Astrocyte (in vitro differentiated cells and primary cell): ENCODE measurements at regions not wholly inside any gene's neighbourhood (a gene's known extent, or its start where the extent isn't known, plus 50 kb on each side); places are given as distances from the start of the nearest gene placed in this dataset.
A peak's percentile ranks its signal among the peaks of the same experiment; 100 is the strongest.

ENCODE experiments used
- DNase-seq: peaks from one replicate; pipeline ENCODE4 v3.0.0-alpha.2; 2010; ENCODE audit warnings: low read depth
- FAIRE-seq: peaks from 2 replicates; lab custom pipeline; 2011; peaks lifted over from hg19 to GRCh38; lab: Jason Lieb, UNC
- H2AFZ ChIP-seq: 2 replicates; pipeline ENCODE4 v1.6.0; 2012; ENCODE audit warnings: low read depth, low read length, inconsistent platforms
- H3K27ac ChIP-seq: 2 replicates; pipeline ENCODE4 v1.5.1; 2011; ENCODE audit warnings: low read depth, low read length, inconsistent platforms
- H3K27me3 ChIP-seq: 2 replicates; pipeline ENCODE4 v1.6.0; 2011; ENCODE audit warnings: low read length, inconsistent platforms; ENCODE audit not compliant: insufficient read depth
- H3K36me3 ChIP-seq: 2 replicates; pipeline ENCODE4 v1.5.1; 2011; ENCODE audit warnings: low read length, inconsistent platforms; ENCODE audit not compliant: insufficient read depth
- H3K4me1 ChIP-seq: 2 replicates; pipeline ENCODE4 v1.5.1; 2011; ENCODE audit warnings: low read length, inconsistent platforms; ENCODE audit not compliant: insufficient read depth
- H3K4me2 ChIP-seq: 2 replicates; pipeline ENCODE4 v1.6.0; 2012; ENCODE audit warnings: low read length, inconsistent platforms
- H3K4me3 ChIP-seq: 2 replicates; pipeline ENCODE4 v1.5.1; 2011; ENCODE audit warnings: low read depth, mild to moderate bottlenecking, low read length, inconsistent platforms; ENCODE audit not compliant: insufficient read depth
- H3K79me2 ChIP-seq: 2 replicates; pipeline ENCODE4 v1.6.0; 2012; ENCODE audit warnings: mild to moderate bottlenecking, low read length, inconsistent platforms; ENCODE audit not compliant: insufficient read depth
- H3K9ac ChIP-seq: 2 replicates; pipeline ENCODE4 v1.6.0; 2012; ENCODE audit warnings: mild to moderate bottlenecking, low read length, inconsistent platforms
- H3K9me3 ChIP-seq: 2 replicates; pipeline ENCODE4 v1.5.1; 2012; ENCODE audit warnings: low read depth, mild to moderate bottlenecking, low read length, inconsistent platforms; ENCODE audit not compliant: insufficient read depth
- H4K20me1 ChIP-seq: 2 replicates; pipeline ENCODE4 v1.6.0; 2012; ENCODE audit warnings: low read length, inconsistent platforms; ENCODE audit not compliant: insufficient read depth
- H3K27ac Mint-ChIP-seq: one replicate; pipeline ENCODE4 v1.8.0; 2021; ENCODE audit warnings: mild to moderate bottlenecking, mixed read lengths; ENCODE audit not compliant: unreplicated experiment
- H3K27me3 Mint-ChIP-seq: one replicate; pipeline ENCODE4 v1.8.0; 2021; ENCODE audit warnings: low read depth, mixed read lengths; ENCODE audit not compliant: unreplicated experiment
- H3K36me3 Mint-ChIP-seq: one replicate; pipeline ENCODE4 v1.8.0; 2021; ENCODE audit warnings: low read depth, mixed read lengths; ENCODE audit not compliant: unreplicated experiment
- H3K4me1 Mint-ChIP-seq: one replicate; pipeline ENCODE4 v1.8.0; 2021; ENCODE audit warnings: low read depth, mixed read lengths; ENCODE audit not compliant: unreplicated experiment
- H3K4me3 Mint-ChIP-seq: one replicate; pipeline ENCODE4 v1.8.0; 2021; ENCODE audit warnings: mild to moderate bottlenecking, moderate library complexity, mixed read lengths; ENCODE audit not compliant: unreplicated experiment
- H3K9me3 Mint-ChIP-seq: one replicate; pipeline ENCODE4 v1.8.0; 2021; ENCODE audit warnings: mild to moderate bottlenecking, mixed read lengths; ENCODE audit not compliant: unreplicated experiment
- EZH2 ChIP-seq: IDR thresholded peaks from 2 replicates; pipeline ENCODE4 v1.6.1; 2012; ENCODE audit warnings: mild to moderate bottlenecking, low read length, inconsistent platforms; ENCODE audit not compliant: insufficient read depth
- TF ChIP-seq, protein P1 (sequence below): IDR thresholded peaks from 2 replicates; pipeline ENCODE4 v1.5.1; 2011; ENCODE audit warnings: low read depth, mild to moderate bottlenecking, inconsistent platforms, low read length, moderate library complexity; ENCODE audit not compliant: insufficient read depth

DNA sequence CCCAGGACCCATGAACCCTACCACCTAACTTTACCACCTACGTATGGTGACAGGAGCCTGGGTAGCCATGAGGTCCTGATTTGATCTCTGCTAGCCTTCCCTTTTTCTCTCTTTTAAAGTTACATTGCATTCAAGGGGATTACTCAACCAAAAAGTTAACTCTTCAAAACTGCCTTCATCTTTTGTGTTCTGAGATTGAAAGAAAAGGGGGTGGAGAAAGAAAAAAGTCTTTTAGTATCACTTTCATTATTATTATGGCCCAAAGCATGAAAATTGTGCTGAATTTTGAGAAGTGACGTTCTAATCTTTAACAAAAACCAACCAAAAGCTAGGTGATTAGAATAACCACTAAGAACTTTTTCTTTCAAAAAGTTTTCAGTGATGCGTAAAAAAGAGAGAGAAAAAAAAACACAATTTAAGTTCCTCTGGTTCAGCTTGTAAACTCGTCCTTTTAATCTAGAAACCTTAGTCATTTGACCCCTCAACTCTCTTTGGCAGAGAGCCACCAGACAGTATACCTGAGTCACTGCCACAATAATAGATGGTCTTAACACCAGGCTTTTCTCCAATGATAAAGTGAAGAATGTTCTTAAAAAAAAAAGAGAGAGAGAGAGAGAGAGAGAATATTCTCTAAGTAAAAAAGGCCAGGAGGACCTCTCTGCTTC, 347.4 kb upstream of the FGF13 start:
- FAIRE-seq = peak; percentile 88
- H3K27ac Mint-ChIP-seq = peak overlapping the region; percentile 45
- Histone ChIP-seq H3K36me3 (no peaks in the 10 kb centered on the region), H2AFZ (no peak overlapping the region), H3K4me3 (no peak overlapping the region), H3K79me2 (no peaks in the 10 kb centered on the region), H4K20me1 (no peaks in the 10 kb centered on the region), H3K4me1 (peaks cover 5% of the 10 kb centered on the region), H3K9ac (peak overlapping the region; percentile 55), H3K4me2 (peak overlapping the region; percentile 79), H3K27ac (peak overlapping the region; percentile 63), H3K9me3 (no peaks in the 10 kb centered on the region), H3K27me3 (no peaks in the 10 kb centered on the region)
- peaks cover 3% of the 10 kb centered on the region for H3K9me3 Mint-ChIP-seq
- H3K27me3 Mint-ChIP-seq = no peaks in the 10 kb centered on the region
- no peaks in the 10 kb centered on the region for H3K36me3 Mint-ChIP-seq
- DNase-seq = peak; percentile 84
- peaks cover 7% of the 10 kb centered on the region for H3K4me1 Mint-ChIP-seq
- no peak for TF ChIP-seq EZH2
- TF ChIP-seq, protein P1, sequence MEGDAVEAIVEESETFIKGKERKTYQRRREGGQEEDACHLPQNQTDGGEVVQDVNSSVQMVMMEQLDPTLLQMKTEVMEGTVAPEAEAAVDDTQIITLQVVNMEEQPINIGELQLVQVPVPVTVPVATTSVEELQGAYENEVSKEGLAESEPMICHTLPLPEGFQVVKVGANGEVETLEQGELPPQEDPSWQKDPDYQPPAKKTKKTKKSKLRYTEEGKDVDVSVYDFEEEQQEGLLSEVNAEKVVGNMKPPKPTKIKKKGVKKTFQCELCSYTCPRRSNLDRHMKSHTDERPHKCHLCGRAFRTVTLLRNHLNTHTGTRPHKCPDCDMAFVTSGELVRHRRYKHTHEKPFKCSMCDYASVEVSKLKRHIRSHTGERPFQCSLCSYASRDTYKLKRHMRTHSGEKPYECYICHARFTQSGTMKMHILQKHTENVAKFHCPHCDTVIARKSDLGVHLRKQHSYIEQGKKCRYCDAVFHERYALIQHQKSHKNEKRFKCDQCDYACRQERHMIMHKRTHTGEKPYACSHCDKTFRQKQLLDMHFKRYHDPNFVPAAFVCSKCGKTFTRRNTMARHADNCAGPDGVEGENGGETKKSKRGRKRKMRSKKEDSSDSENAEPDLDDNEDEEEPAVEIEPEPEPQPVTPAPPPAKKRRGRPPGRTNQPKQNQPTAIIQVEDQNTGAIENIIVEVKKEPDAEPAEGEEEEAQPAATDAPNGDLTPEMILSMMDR = no peak
- no peak overlapping the region for H3K4me3 Mint-ChIP-seq

GRCh38 chrX:139052461-139052860, 340.9 kb upstream of the FGF13 start:
- Histone ChIP-seq H3K79me2 (no peaks in the 10 kb centered on the region), H3K27me3 (no peaks in the 10 kb centered on the region), H2AFZ (no peak overlapping the region), H3K4me2 (no peak overlapping the region), H3K4me3 (no peak overlapping the region), H3K9ac (no peak overlapping the region), H3K27ac (no peak overlapping the region), H4K20me1 (no peaks in the 10 kb centered on the region), H3K4me1 (no peaks in the 10 kb centered on the region), H3K9me3 (no peaks in the 10 kb centered on the region), H3K36me3 (no peaks in the 10 kb centered on the region)
- FAIRE-seq (no peak), DNase-seq (peak; percentile 26)
- TF ChIP-seq EZH2 = no peak
- TF ChIP-seq, protein P1 = no peak
- H3K27ac Mint-ChIP-seq = no peak overlapping the region
- H3K4me3 Mint-ChIP-seq = no peak overlapping the region
- peaks cover 3% of the 10 kb centered on the region for H3K9me3 Mint-ChIP-seq
- H3K36me3 Mint-ChIP-seq = no peaks in the 10 kb centered on the region
- H3K4me1 Mint-ChIP-seq = peaks cover 10% of the 10 kb centered on the region
- no peaks in the 10 kb centered on the region for H3K27me3 Mint-ChIP-seq

DNA sequence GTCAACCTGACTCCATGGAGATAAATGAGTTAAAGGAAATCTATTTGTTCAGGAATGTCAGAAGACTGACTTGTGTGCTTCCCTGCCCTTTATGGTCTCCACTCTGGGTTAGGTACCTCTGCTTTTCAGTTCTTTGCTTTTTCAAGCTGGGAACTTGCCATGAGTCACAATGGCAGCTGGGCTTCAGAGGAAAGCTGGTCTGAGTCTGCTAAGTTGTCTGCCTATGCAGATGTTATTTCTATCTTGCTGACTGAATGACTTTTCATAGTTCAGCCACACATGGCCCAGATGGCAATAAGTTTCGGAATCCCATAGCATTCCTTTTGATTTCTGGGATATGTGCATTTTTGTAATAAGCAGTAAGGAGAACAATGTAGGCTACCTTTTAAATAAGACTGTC, 337.9 kb upstream of the FGF13 start:
- no peak overlapping the region for H3K4me2 ChIP-seq
- DNase-seq (peak; percentile 50), FAIRE-seq (no peak)
- Mint-ChIP-seq H3K4me1 (peaks cover 10% of the 10 kb centered on the region), H3K4me3 (no peak overlapping the region), H3K9me3 (no peaks in the 10 kb centered on the region), H3K27me3 (no peaks in the 10 kb centered on the region), H3K36me3 (no peaks in the 10 kb centered on the region), H3K27ac (no peak overlapping the region)
- H3K9ac ChIP-seq = no peak overlapping the region
- no peaks in the 10 kb centered on the region for H3K9me3 ChIP-seq
- H4K20me1 ChIP-seq = no peaks in the 10 kb centered on the region
- no peaks in the 10 kb centered on the region for H3K27me3 ChIP-seq
- H3K4me3 ChIP-seq = no peak overlapping the region
- H3K79me2 ChIP-seq = no peaks in the 10 kb centered on the region
- no peaks in the 10 kb centered on the region for H3K36me3 ChIP-seq
- no peaks in the 10 kb centered on the region for H3K4me1 ChIP-seq
- no peak overlapping the region for H2AFZ ChIP-seq
- no peak overlapping the region for H3K27ac ChIP-seq
- TF ChIP-seq EZH2 = no peak
- TF ChIP-seq, protein P1 = no peak
